GM21528 (cell line): ENCODE measurements at regions not wholly inside any gene's neighbourhood (a gene's known extent, or its start where the extent isn't known, plus 50 kb on each side); places are given as distances from the start of the nearest gene placed in this dataset.

ENCODE experiments used
- ATAC-seq: cut with Tn5 transposase; IDR thresholded peaks from one replicate; pipeline ENCODE4 v1.9.1; 2021; ENCODE audit warnings: mild to moderate bottlenecking, moderate library complexity; ENCODE audit not compliant: unreplicated experiment, low FRiP score

GRCh38 chr15:70414626-70415025, 316.9 kb upstream of the TLE3 start:
- ATAC-seq: no peak

DNA sequence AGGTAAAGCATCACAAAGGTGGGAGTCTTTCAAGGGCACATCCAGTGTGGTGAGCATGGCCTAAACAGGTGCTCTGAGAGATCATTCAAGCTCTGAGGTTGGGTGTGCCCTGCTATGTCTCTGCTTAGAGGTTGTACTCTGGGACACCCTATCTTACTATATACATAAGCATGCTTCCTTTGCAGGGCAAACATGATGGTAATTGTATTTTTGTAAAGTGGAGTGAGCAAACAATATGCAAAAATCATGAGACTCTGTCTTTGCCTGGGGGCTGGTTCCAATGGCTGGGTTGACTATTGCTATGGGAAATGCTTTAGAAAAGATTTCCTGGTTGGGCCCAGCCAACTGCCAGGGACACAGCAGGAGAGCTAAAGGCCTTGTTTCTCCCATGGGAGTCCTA, 315.1 kb upstream of the TLE3 start:
- no peak for ATAC-seq

GRCh38 chr15:70411143-70411863, 313.6 kb upstream of the TLE3 start:
- ATAC-seq: no peak

DNA sequence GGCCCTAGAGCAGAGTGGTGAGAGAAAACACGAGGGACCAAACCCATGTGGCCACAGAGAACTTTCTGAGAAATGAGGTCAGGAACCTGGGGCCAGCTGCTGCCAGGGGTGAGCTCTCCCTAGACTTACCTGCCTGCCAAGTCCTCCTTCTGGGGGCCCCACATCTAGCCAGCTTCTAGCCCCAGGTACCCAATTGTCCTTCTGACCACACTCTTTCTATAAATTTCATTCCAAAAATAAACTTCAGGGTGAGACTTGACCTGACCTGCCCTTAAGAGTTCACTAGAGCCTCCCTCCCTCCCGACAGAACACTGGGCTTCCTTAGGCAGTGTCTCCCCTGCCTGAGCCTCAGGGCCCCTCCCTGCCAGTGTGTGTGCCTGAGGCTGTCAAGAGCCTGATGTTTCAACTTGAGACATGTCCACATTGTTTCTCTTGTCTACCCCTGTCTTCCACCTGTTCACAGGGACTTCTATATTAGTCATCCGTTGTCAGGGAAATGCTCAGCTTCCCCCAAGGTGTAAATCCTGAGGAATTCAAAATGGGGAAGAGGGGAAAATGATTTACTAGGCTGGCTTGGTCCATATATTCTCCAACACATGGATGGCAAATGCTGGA, 312.8 kb upstream of the TLE3 start:
- no peak for ATAC-seq

DNA sequence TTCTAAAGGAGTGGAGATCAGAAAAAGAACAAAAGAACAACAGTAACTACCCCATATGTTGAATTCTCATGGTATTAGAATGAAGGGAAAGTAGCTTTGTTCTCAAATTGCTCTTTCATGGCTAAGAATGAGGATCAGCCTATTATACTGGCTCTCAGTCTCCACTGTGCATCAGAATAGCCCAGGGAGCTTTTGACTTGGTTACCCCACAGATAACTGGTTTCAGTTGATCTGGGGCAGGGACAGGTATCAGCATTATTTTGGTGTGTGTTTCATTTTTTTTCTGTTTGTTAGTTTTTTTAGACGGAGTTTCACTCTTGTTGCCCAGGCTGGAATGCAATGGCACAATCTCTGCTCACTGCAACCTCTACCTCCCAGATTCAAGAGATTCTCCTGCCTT, 311.7 kb upstream of the TLE3 start:
- no peak for ATAC-seq

- ATAC-seq: no peak
Observed at GRCh38 chr15:70407955-70408354, 310.2 kb upstream of the TLE3 start.

GRCh38 chr15:70407336-70407670, 309.6 kb upstream of the TLE3 start:
- ATAC-seq: no peak

- ATAC-seq: no peak
Observed at GRCh38 chr15:70406617-70407335, 309.1 kb upstream of the TLE3 start.

DNA sequence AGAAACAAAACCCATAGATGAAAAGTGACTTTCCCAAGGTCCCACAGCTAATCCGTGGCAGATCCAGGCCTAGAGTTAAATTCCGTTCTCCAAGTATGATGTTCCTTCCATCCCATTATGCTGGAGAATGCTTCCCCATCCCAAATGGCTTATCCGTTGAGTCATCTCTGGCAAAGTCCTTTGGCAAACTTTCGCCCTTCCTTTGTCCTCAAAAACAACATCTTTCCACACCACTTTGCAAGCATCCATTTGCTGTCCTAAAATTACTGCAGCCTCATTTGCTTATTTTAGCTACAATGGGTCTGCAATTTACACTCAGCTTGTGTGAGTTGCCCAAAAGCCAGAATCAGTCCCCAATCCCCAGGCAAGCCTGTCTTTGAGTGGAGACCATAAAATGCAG, 304.0 kb upstream of the TLE3 start:
- ATAC-seq: no peak

DNA sequence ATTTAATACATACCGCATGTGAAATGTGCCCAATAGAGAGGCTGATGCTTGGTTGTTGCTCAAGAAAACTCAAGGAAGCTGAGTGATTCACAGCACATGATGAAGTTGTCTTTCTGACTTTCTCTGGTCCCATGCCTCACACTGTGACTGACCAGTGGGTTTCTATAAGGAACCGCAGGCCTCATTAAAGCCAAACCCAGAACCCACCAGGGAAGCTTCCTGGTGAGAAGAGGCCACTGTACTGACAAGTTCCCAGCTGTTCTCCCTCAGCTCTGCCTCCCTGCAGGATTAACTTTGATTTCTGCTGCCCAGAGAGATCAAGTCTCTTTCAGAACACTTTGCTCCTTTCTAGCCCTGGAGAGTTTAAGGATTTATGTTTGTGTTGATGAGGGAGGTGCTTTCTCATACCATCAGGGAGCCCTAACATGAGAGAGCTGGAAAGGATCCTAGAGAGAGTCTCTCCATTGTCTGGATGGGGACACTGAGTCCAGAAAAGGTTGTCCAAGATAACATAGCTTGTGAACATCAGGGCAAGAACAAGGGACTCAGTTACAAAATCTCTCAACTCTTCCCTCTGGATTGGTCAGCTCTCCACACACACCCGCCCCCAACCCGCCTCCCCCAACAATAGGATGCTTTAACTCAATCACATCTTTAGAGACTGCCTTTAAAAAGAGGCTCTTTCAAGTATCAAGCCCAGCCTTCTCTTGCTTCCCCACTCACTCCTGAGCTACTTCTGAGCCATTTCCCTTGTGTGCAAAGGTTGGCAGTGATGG, 303.2 kb upstream of the TLE3 start:
- no peak for ATAC-seq

- no peak for ATAC-seq
Observed at GRCh38 chr15:70399204-70399603, 301.5 kb upstream of the TLE3 start.

DNA sequence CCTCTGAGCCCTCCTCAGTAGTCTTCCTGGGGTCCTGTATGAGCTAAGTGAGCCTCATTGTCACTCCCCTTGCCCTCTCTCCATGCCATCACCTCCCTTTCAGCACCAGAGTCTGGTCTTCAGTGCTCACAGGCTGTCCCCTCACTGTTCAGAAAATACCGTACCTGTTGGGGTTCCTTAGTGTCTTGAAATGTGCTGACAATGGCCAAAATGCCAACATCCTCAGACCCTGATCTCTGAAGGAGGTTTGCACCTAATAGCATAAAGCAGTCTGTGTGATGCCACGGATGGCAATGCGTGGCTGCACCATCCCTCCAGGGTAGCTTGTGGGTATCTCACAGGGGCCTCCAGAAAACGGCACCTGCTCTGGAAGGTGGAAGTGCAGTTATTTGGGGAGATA, 301.0 kb upstream of the TLE3 start:
- no peak for ATAC-seq

DNA sequence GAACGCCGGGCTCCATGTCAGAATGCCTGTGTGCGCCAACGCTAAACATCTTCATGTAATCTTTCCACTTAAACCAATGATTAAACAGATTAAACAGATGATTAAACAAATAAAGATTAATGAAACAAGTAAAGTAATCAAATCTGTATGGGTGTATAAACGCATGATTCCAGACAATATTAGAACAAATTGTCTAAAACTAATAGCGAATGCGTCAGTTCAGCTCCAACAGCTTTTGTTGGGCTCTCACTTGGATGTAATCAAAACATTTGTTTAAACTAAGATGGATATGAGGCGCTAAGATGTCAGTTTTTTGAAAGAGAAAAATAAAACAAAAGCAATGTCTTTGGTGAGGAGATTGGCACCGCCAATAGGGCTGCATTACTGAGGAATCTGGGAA, 299.1 kb upstream of the TLE3 start:
- ATAC-seq: no peak

- ATAC-seq: no peak
Observed at GRCh38 chr15:70395164-70395563, 297.4 kb upstream of the TLE3 start.

DNA sequence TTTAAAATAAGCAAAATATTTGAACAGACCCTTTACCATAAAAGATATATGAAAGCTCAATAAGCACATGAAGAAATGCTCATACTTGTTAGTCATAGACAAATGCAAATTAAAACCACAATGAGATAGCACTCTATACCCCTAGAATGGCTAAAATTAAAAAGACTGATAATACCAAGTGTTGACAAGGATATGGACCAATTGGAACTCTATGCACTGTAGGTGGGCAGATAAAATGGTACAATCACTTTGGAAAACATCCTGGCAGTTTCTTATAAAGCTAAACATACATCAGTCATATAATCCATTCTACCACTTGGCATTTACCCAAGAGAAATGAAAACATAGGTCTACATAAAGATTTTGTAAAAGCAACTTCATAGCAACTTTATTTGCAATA, 293.0 kb upstream of the TLE3 start:
- ATAC-seq: no peak

DNA sequence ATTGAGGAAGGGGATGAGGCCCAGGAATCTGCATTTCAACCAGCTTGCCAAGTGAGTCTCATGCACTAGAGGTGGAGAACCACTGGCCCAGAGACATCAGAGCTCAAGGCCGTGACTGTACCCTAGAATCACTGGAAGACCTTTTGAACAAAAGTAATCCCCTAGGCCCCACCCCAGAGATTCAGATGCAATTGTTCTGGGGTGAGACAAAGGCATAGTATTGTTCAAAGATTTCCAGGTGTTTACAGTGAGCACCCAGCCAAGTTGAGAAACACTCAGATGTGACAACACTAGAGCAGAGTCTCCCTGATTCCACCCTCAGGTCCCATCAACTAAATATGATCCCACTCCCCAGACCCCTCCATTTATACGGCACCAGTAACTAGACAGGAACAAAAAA, 290.3 kb upstream of the TLE3 start:
- no peak for ATAC-seq

DNA sequence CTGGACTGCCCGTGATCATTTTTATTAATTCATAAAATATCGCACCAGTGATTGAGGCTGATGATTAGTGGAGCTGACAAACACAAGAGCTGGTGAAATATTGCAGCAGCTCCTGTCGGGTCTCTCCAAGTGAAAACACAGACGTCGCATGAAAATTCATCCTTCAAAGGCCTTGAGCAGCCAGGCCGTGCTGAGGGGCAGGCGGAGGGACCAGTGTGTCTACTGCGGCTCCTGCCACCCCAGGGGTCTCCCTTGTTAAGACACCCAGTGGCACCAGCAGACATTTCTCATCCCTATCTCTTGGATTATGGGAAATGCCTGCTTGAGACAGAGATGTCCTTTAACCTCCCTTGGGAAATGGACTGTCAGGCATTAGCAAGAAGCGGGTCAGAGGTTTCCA, 289.4 kb upstream of the TLE3 start:
- no peak for ATAC-seq

GRCh38 chr15:70385711-70386110, 288.0 kb upstream of the TLE3 start:
- no peak for ATAC-seq

DNA sequence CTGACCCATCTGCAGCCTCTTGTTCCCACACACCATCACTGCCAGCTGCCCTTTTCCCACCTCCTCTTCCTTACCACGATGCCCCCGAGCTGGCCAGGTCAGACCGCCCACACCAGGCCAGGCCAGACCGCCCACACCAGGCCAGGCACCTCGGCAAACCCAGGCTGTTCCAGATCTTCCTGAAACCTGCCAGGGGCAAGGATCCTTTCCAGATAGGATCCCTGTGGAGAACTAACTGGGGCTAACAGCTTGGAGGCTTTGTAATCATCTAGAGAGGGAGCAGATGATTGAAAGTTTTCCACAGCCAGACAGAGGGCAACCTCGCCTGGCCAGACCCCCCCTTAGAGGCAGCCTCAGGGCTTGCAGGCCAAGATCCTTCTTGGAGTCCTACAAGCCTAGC, 287.3 kb upstream of the TLE3 start:
- no peak for ATAC-seq

- no peak for ATAC-seq
Observed at GRCh38 chr15:70383856-70384255, 286.1 kb upstream of the TLE3 start.

DNA sequence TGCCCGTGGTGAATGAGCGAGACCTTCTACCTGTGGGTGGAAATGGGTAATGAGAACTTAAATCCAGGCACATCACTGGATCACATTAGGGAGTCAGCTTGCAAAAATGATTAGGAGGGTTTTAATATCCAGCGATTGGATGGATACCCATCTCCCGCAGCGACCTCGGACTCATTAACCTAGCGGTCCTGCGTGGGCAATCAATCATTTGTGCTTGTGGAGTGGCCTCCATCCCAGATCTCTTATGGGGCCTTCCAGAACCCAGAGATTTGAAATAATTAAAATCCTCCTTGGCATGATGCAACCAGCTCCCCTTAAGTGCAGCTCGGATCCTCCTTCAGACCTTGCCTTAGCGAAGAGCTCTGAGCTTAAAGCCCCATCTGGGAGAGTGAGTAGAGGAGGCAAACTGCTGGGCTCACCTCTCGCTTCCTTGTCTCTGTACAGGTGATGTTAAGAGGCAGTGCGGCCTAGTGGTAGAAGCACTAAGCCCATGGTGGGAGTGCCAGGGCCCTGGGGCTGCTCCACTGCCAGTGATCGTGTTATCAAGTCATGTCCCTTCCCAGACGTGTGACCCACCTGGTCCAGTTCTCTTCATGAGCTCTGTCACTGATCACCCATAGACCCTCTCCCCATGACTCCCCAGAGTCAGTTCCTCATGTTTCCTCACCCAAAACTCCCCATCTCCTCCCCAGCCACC, 285.2 kb upstream of the TLE3 start:
- ATAC-seq: no peak
